Activated B cell treated with CpG ODN at 0.5 μM for 24 hours (primary cell): ENCODE measurements at regions not wholly inside any gene's neighbourhood (a gene's known extent, or its start where the extent isn't known, plus 50 kb on each side); places are given as distances from the start of the nearest gene placed in this dataset.

ENCODE experiments used
- ATAC-seq: fragments of 200-7000 bp; cut with Tn5 transposase; one replicate; pipeline ENCODE4 v1.10.0; 2021; ENCODE audit warnings: low read depth, mild to moderate bottlenecking, moderate library complexity
- CTCF ChIA-PET: fragments of 350-600 bp; sonication (Branson Sonifier 250); formaldehyde crosslinking; loops from one replicate; lab custom pipeline; 2021; ENCODE audit warnings: antibody characterized with exemption; lab: Charles Lee
- POLR2A ChIA-PET: fragments of 350-600 bp; sonication (Branson Sonifier 250); formaldehyde crosslinking; loops from one replicate; lab custom pipeline; 2021; ENCODE audit warnings: antibody characterized with exemption; lab: Charles Lee
- DNase-seq: peaks from one replicate; pipeline ENCODE4 v3.0.0; 2022
- H3K27ac Mint-ChIP-seq: one replicate; pipeline ENCODE4 v1.8.0; 2020; ENCODE audit warnings: mixed read lengths
- H3K27me3 Mint-ChIP-seq: one replicate; pipeline ENCODE4 v1.8.0; 2021; ENCODE audit warnings: mixed read lengths
- H3K36me3 Mint-ChIP-seq: one replicate; pipeline ENCODE4 v1.8.0; 2021; ENCODE audit warnings: low read depth, mixed read lengths
- H3K4me1 Mint-ChIP-seq: one replicate; pipeline ENCODE4 v1.8.0; 2021; ENCODE audit warnings: mixed read lengths
- H3K4me3 Mint-ChIP-seq: one replicate; pipeline ENCODE4 v1.8.0; 2020; ENCODE audit warnings: mild to moderate bottlenecking, mixed read lengths
- H3K9me3 Mint-ChIP-seq: one replicate; pipeline ENCODE4 v1.8.0; 2020; ENCODE audit warnings: mixed read lengths
- intact Hi-C: fragments of 100-400 bp; cut with micrococcal nuclease; formaldehyde crosslinking; loops from one replicate; pipeline ENCODE4 v1.15.1; 2024
- TF ChIP-seq, protein P1 (sequence below): fragments of 200-600 bp; IDR thresholded peaks from one replicate; pipeline ENCODE4 v1.8.0; 2022; ENCODE audit warnings: antibody characterized with exemption, mild to moderate bottlenecking

- no peaks in the 10 kb centered on the region for H3K36me3 Mint-ChIP-seq
- no peak for DNase-seq
- TF ChIP-seq, protein P1, sequence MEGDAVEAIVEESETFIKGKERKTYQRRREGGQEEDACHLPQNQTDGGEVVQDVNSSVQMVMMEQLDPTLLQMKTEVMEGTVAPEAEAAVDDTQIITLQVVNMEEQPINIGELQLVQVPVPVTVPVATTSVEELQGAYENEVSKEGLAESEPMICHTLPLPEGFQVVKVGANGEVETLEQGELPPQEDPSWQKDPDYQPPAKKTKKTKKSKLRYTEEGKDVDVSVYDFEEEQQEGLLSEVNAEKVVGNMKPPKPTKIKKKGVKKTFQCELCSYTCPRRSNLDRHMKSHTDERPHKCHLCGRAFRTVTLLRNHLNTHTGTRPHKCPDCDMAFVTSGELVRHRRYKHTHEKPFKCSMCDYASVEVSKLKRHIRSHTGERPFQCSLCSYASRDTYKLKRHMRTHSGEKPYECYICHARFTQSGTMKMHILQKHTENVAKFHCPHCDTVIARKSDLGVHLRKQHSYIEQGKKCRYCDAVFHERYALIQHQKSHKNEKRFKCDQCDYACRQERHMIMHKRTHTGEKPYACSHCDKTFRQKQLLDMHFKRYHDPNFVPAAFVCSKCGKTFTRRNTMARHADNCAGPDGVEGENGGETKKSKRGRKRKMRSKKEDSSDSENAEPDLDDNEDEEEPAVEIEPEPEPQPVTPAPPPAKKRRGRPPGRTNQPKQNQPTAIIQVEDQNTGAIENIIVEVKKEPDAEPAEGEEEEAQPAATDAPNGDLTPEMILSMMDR: no peak
- peaks cover 12% of the 10 kb centered on the region for H3K4me1 Mint-ChIP-seq
- CTCF ChIA-PET: no interaction called here
- no peak overlapping the region for H3K4me3 Mint-ChIP-seq
- peaks cover 9% of the 10 kb centered on the region for H3K9me3 Mint-ChIP-seq
- no peak overlapping the region for H3K27ac Mint-ChIP-seq
- POLR2A ChIA-PET: no interaction called here
- H3K27me3 Mint-ChIP-seq: no peaks in the 10 kb centered on the region
- intact Hi-C loops: no loop called here
- ATAC-seq: no peak
Measured at GRCh38 chr6:88544986-88545612, 379.0 kb upstream of the CNR1 start.

DNA sequence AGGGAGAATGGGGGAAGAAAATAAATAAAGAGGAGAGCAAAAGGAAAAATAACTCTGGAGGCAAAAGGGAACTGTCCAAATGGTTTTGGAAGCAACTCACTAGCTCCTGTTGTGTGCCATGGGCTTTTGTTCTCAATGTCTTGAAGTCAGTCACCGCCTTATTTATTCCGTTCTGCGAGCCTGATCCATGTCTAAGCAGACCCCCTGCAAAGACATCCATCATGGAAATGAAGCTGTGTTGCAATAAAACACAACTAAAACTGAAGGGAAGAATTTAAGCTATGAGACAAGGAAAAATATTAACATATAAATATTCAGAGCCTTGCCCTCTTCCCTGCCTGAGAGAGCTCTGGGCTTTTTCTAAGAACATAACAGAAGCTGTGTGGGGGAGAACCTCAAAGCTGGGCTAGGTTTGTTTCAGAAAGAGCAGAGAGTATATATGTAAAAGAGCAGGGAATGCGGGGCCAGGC is 373.2 kb upstream of the CNR1 start:
- no peaks in the 10 kb centered on the region for H3K9me3 Mint-ChIP-seq
- peaks cover 15% of the 10 kb centered on the region for H3K27me3 Mint-ChIP-seq
- DNase-seq: no peak
- POLR2A ChIA-PET: interaction anchor here (0.5 kb wide), 1 partner anchor 400 kb away, joined by 3 read pairs; no protein-coding TSS in a partner anchor
- CTCF ChIA-PET: no interaction called here
- intact Hi-C loops: no loop called here
- H3K36me3 Mint-ChIP-seq: no peaks in the 10 kb centered on the region
- no peak overlapping the region for H3K4me3 Mint-ChIP-seq
- H3K27ac Mint-ChIP-seq: no peak overlapping the region
- TF ChIP-seq, protein P1: no peak
- peaks cover 5% of the 10 kb centered on the region for H3K4me1 Mint-ChIP-seq
- no peak for ATAC-seq

- Mint-ChIP-seq H3K36me3 (no peaks in the 10 kb centered on the region), H3K27ac (no peak overlapping the region), H3K27me3 (peaks cover 15% of the 10 kb centered on the region), H3K9me3 (no peaks in the 10 kb centered on the region), H3K4me3 (no peak overlapping the region), H3K4me1 (peaks cover 8% of the 10 kb centered on the region)
- no peak for DNase-seq
- no peak for ATAC-seq
- TF ChIP-seq, protein P1: no peak
- POLR2A ChIA-PET: no interaction called here
- CTCF ChIA-PET: no interaction called here
- intact Hi-C loops: no loop called here
Measured at GRCh38 chr6:88538840-88539239, 372.7 kb upstream of the CNR1 start.

- ChIA-PET CTCF (no interaction called here), POLR2A (no interaction called here)
- no peaks in the 10 kb centered on the region for H3K9me3 Mint-ChIP-seq
- intact Hi-C loops: no loop called here
- DNase-seq: no peak
- H3K4me1 Mint-ChIP-seq: peaks cover 8% of the 10 kb centered on the region
- H3K36me3 Mint-ChIP-seq: no peaks in the 10 kb centered on the region
- TF ChIP-seq, protein P1: no peak
- H3K4me3 Mint-ChIP-seq: no peak overlapping the region
- H3K27ac Mint-ChIP-seq: no peak overlapping the region
- no peak for ATAC-seq
- peaks cover 15% of the 10 kb centered on the region for H3K27me3 Mint-ChIP-seq
Measured at GRCh38 chr6:88538130-88538706, 372.1 kb upstream of the CNR1 start.

DNA sequence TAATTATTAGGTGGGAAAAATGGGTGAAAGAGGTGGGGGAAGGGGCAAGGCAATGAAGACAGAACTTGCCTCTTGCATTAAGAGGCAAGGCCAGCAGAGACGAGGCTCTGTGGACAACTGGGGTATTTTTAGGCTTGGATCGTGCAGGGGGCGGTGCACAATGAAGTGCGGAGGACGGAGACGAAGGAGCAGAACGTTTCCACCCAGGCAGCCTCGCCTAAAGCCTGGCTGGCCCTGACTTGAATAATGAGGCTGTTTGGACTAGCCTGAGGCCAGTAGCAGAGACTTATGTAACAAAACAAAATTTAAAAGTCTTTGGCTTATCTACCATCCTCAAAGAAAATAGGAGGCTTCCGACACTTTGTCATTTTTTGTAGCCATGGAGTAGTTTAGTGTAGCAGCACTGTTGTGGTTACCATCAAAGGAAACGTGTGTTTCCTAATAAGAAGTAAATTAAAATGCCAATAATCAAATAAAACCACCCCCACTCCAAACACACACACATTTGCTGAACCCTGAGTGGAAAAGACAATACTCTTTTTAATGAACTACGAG is 370.0 kb upstream of the CNR1 start:
- intact Hi-C loops: no loop called here
- H3K27me3 Mint-ChIP-seq: peaks cover 15% of the 10 kb centered on the region
- no peaks in the 10 kb centered on the region for H3K9me3 Mint-ChIP-seq
- TF ChIP-seq, protein P1: no peak
- H3K36me3 Mint-ChIP-seq: no peaks in the 10 kb centered on the region
- peaks cover 8% of the 10 kb centered on the region for H3K4me1 Mint-ChIP-seq
- ChIA-PET POLR2A (no interaction called here), CTCF (interaction anchor here (1.3 kb wide), 1 partner anchor 188 kb away, joined by 3 read pairs; no protein-coding TSS in a partner anchor)
- H3K27ac Mint-ChIP-seq: no peak overlapping the region
- DNase-seq: no peak
- ATAC-seq: no peak
- H3K4me3 Mint-ChIP-seq: no peak overlapping the region
